ENCODE measurements at regions not wholly inside any gene's neighbourhood (a gene's known extent, or its start where the extent isn't known, plus 50 kb on each side); places are given as distances from the start of the nearest gene placed in this dataset.

GRCh38 chr16:73663720-73664119 lies 615.8 kb upstream of the ZFHX3 start:
- H2AK5ac ChIP-seq (ENCODE audit: low read depth, low read length), result no peak overlapping the region
- H3K4me1 ChIP-seq (replicated peaks in 1 of 4; ENCODE audit: control insufficient read depth in 3 of 4, insufficient read depth in 4 of 4, low read length in 3 of 4), result peaks cover 0 to 7% (median 4%) of the 10 kb centered on the region in 4 experiments; a peak in 5 of 7 replicates
- no peaks in the 10 kb centered on the region for H3K36me3 ChIP-seq (ENCODE audit: control insufficient read depth in 2 of 4, insufficient read depth in 4 of 4, low read length in 3 of 4)
- no peak overlapping the region; the same call in 1 of the 2 replicates for H3K18ac ChIP-seq (ENCODE audit: extremely low read depth, low read length)
- H4K5ac ChIP-seq (ENCODE audit: insufficient read length, low read depth, low read length), result no peak overlapping the region
- no peak overlapping the region for H3K4me3 ChIP-seq (ENCODE audit: extremely low read depth in 1 of 4, insufficient read depth in 2 of 4, low read depth in 3 of 4, low read length in 4 of 4)
- ChIA-PET POLR2A (ENCODE audit: partially characterized antibody) (no interaction called here), CTCF (ENCODE audit: partially characterized antibody) (no interaction called here)
- no peak overlapping the region for H2BK5ac ChIP-seq (ENCODE audit: low read depth, low read length)
- TF ChIP-seq POU5F1 (IDR thresholded peaks at IDR 0.05; ENCODE audit: low read depth, low read length) (no peak), TAF7 (optimal IDR thresholded peaks at IDR 0.05; ENCODE audit: borderline replicate concordance, low read depth, low read length) (no peak), JUND (IDR thresholded peaks at IDR 0.05; ENCODE audit: low read length) (no peak), SUZ12 (IDR thresholded peaks at IDR 0.05; ENCODE audit: low read length) (no peak), SIRT6 (IDR thresholded peaks at IDR 0.05; ENCODE audit: low read length) (no peak), RAD21 (IDR thresholded peaks at IDR 0.05 in 1 of 2, conservative IDR thresholded peaks at IDR 0.05 in 1 of 2; ENCODE audit: low read depth in 2 of 2, low read length in 2 of 2) (no peak), RBBP5 (IDR thresholded peaks at IDR 0.05; ENCODE audit: borderline replicate concordance, low read depth, low read length) (no peak), KDM4A (IDR thresholded peaks at IDR 0.05; ENCODE audit: low read depth, low read length, severe bottlenecking) (no peak), CBX8 (IDR thresholded peaks at IDR 0.05; ENCODE audit: borderline replicate concordance, low read depth, low read length) (no peak), SP4 (IDR thresholded peaks at IDR 0.05; ENCODE audit: low read length) (no peak), RFX5 (IDR thresholded peaks at IDR 0.05; ENCODE audit: borderline replicate concordance, low read depth, low read length) (no peak), RXRA (IDR thresholded peaks at IDR 0.05; ENCODE audit: insufficient read depth, low read depth, low read length) (no peak), ATF3 (IDR thresholded peaks at IDR 0.05; ENCODE audit: insufficient read depth, low read depth, low read length) (no peak)
- H3K79me2 ChIP-seq (ENCODE audit: control insufficient read depth in 1 of 2, insufficient read depth in 2 of 2, low read length in 2 of 2), result no peaks in the 10 kb centered on the region
- no peaks in the 10 kb centered on the region for H4K20me1 ChIP-seq (replicated peaks in 1 of 2; ENCODE audit: control insufficient read depth in 1 of 2, insufficient read depth in 2 of 2, low read length in 2 of 2)
- H4K91ac ChIP-seq (replicated peaks; ENCODE audit: insufficient read length, low read length), result no peak overlapping the region
- H3K27me3 ChIP-seq (replicated peaks in 1 of 4; ENCODE audit: control insufficient read depth in 3 of 4, extremely low read depth in 1 of 4, insufficient read depth in 3 of 4, low read length in 3 of 4), result no peaks in the 10 kb centered on the region
- H3K56ac ChIP-seq (replicated peaks; ENCODE audit: insufficient read length, low read depth, low read length), result no peak overlapping the region
- DNase-seq (ENCODE audit: low read depth in 1 of 2, low spot score in 2 of 2) (no peak), FAIRE-seq (no peak)
- 0 out of 2 replicates have a peak overlapping the region, but pooled peaks have one; percentile 8 for H2AFZ ChIP-seq (ENCODE audit: low read length)
- 0 out of 4 replicates have a peak overlapping the region, but pooled peaks of 1 of the 2 experiments have one; percentile 31 for H3K4me2 ChIP-seq (ENCODE audit: insufficient read depth in 1 of 2, low read depth in 2 of 2, low read length in 2 of 2)
- H2BK12ac ChIP-seq (ENCODE audit: low read depth, low read length), result no peak overlapping the region
- no peaks in the 10 kb centered on the region for H3K9me3 ChIP-seq (ENCODE audit: insufficient read depth in 2 of 2, low read depth in 1 of 2, low read length in 1 of 2)
- H3K23ac ChIP-seq (ENCODE audit: insufficient read length), result no peak overlapping the region
- no peak overlapping the region for H2BK120ac ChIP-seq (replicated peaks; ENCODE audit: low read depth, low read length)
- H3K23me2 ChIP-seq (ENCODE audit: low read depth, low read length), result 0 out of 2 replicates have a peak, but pooled peaks cover 2% of the 10 kb centered on the region
- no peak overlapping the region for H3K4ac ChIP-seq (replicated peaks; ENCODE audit: insufficient read length, low read depth, low read length)
- whole genome bisulfite sequencing, 2 experiments (ENCODE audit: extremely low coverage in 1 of 2, insufficient coverage in 1 of 2, insufficient read length in 1 of 2, insufficient replicate concordance in 2 of 2, low coverage in 1 of 2, low lambda C conversion rate in 2 of 2, missing lambda C conversion rate in 1 of 2), result 91% methylated on average over 2 of the region's 2 CpGs; no CpG with 5 or more reads in 1 of the 2 experiments
- H3K79me1 ChIP-seq (ENCODE audit: low read depth, low read length), result no peaks in the 10 kb centered on the region
- no peak overlapping the region for H3K14ac ChIP-seq (ENCODE audit: insufficient read length)
- H4K8ac ChIP-seq (ENCODE audit: extremely low read depth, insufficient read depth, low read length), result no peak overlapping the region
- H2BK15ac ChIP-seq (ENCODE audit: low read length), result no peak overlapping the region
- no peak overlapping the region for H3K27ac ChIP-seq (ENCODE audit: low read depth, low read length)
- H3K9ac ChIP-seq (replicated peaks in 1 of 4; ENCODE audit: extremely low read depth in 1 of 4, low read depth in 3 of 4, low read length in 3 of 4), result no peak overlapping the region
- H2BK20ac ChIP-seq (ENCODE audit: low read length), result 0 out of 2 replicates have a peak overlapping the region, but pooled peaks have one; percentile 9

Data from H1 (cell line).